GM21723 (cell line): ENCODE measurements at regions not wholly inside any gene's neighbourhood (a gene's known extent, or its start where the extent isn't known, plus 50 kb on each side); places are given as distances from the start of the nearest gene placed in this dataset.

Experiments used
- ATAC-seq: cut with Tn5 transposase; IDR thresholded peaks from one replicate; pipeline ENCODE4 v1.9.1; 2021; ENCODE audit warnings: mild to moderate bottlenecking, moderate library complexity; ENCODE audit not compliant: unreplicated experiment

DNA sequence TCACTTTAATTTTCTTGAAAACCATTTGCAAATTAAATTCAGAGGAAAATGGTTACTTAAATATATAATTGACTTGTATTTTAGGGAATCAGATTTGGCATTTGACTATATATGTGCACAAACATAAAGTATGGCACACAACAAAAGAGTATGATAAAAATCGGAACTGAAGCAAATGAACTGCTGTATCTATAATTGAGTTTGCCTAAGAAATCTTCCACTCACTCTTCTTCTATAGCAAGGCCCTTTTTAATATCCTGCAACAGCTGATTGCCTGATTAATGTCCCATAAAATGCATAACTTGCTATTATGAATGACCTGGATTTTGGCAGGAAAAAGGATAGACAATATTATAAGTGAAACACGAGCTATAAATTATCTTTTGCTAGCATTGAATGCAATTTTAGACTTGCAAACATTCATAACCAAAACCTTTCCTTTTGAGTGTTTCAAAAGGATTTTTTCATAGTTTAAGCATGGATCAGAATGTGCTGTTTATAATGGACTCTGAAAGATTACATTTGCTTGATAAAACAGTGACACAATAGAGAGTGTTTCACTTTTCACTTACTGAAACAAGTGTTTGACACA lies 2204.3 kb downstream of the MRPL39 start:
- no peak for ATAC-seq

GRCh38 chr21:23401278-23401677 lies 2206.0 kb downstream of the MRPL39 start:
- ATAC-seq: no peak

DNA sequence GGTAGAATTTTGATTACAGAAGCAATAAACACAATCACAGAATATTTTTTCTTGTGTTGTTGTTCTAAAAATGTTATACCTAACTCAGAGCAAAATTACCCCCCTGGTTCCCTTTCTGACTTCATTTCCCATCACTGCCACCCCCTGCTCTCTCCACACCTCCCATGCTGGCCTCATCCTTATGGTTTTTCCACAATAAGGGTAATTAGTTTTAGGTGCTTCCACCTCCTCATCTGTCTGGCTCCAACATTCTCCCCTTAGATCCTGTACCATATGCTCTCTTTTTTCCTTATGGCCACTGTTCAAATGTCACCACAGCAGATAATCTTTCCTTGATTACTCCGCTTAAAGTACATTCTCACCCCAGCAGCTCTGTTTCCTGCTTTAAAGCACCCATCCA lies 2208.6 kb downstream of the MRPL39 start:
- no peak for ATAC-seq

DNA sequence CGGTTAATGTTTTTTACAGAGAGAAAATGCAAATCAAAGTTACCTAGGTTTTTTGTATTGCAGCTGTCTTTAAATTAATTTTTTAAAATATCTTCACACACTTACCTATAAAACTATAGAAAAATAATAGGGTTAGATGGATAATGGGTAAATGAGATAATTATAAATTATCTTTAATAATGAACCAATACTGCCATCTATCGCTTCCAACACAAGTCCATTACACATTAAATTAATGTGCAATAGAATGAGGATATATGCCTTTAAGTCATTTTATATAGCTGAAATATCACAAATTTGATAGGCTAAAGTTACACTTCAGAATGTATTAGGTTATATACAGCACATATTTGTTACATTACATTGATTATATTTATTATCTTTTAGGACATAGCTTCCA lies 2212.8 kb downstream of the MRPL39 start:
- no peak for ATAC-seq

- ATAC-seq: no peak
Measured at GRCh38 chr21:23384679-23385078, 2222.6 kb downstream of the MRPL39 start.

DNA sequence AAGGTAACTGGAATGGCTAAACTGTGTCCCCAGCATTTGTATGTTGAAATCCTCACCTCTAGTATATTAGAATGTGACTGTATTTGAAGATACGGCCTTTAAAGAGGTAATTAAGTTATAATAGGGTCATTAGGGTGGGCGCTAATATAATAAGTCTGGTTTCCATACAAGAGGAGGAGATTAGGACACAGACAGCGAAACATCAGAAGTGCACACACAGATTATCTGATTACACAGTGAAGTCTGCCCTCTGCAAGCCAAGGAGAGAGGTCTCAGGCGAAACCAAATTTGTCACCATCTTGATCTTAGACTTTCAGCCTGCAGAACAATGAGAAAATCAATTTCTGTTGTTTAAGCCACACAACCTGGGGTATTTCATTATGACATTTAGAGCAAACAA lies 2233.1 kb downstream of the MRPL39 start:
- ATAC-seq: no peak

- ATAC-seq: no peak
Measured at GRCh38 chr21:23356905-23357304, 2250.4 kb downstream of the MRPL39 start.

- ATAC-seq: no peak
Measured at GRCh38 chr21:23316190-23316589, 2291.1 kb downstream of the MRPL39 start.

DNA sequence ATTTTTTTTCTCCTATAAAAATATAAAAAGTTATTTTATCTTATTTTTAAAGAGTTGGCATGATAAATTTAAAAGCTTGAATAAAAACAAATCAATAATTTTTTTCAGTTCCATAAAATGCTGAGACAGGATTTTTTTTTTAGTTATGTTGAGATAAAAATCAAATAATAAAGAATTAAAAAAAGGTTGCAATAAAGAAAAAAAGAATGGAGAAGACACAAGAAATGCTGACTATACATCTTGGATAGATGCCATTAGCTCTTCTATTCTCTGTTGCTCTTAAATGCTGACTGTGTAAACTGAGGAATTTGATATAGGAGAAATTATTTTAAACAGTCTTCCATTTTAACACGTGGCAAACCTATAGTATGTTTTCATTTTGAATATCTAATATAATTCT lies 2298.5 kb downstream of the MRPL39 start:
- ATAC-seq: no peak

DNA sequence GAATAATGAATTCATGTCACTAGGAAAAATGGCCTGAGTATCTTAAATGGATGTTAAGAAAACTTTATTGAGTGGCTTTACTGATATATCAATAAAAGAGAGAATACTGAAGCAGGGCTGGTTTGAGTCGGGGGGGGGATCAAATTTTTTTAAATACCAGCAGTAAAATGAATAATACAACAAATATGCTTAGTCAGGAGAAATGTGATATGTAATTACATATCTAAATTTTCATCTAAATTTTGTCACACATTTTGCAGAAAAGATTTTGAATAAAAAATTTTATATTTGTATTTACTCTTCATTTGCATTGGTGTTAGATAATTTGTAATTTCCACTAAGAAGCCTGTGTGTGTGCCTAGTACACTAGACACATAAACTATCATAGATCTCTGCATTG lies 2300.2 kb downstream of the MRPL39 start:
- ATAC-seq: no peak

DNA sequence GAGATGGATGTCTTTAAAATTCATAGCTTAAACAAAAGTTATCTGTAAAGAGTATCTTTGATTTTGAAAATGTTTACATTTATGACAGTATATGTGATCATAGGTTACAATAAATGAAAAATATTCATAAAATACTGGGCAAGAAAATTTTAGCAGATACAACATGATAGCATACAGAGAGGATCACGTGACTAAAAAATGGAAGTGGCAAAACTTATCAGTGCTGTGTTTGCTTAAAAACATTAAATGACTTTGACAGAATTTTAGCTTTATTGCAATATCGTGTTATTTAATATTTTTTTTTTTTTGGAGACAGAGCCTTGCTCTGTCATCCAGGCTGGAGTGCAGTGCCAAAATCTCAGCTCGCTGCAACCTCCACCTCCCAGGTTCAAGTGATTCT lies 2294.1 kb downstream of the NCAM2 start:
- no peak for ATAC-seq

DNA sequence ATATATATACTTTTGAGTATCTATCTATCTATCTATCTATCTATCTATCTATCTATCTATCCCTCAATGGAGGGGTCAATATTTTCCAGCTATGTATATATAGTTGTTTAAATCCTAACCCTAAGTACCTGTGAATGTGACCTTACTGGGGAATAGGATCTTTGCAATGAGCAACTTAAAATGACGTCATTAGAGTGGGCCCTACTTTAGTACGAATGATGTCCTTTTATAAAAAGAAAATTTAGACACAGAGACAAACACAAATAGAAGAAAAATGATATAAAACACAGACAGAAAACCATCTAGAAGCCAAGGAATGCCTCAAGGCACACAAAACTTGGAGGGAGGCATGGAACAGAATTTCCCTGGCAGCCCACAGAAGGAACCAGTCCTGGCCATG lies 2283.7 kb downstream of the NCAM2 start:
- ATAC-seq: no peak

GRCh38 chr21:23249760-23250159 lies 2251.6 kb downstream of the NCAM2 start:
- ATAC-seq: no peak

GRCh38 chr21:23247334-23247733 lies 2249.1 kb downstream of the NCAM2 start:
- ATAC-seq: no peak

DNA sequence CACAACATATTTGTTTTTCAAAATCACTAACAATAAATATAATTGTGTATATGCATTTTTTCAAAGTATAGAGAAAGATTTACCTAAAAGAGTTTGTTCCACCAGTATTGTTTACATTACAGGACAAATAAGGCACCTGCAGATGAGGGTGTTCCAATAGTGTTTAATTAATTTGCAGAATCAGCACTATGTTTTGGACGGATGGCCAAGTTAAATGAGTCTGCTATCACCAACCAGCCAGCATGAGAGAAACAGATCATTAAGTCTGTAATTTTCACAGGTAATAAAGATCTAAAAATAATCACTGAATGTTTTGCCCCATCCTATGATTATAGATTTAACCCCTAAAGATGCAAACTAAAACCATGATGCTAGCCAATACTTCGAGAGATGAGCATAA lies 2247.0 kb downstream of the NCAM2 start:
- no peak for ATAC-seq

DNA sequence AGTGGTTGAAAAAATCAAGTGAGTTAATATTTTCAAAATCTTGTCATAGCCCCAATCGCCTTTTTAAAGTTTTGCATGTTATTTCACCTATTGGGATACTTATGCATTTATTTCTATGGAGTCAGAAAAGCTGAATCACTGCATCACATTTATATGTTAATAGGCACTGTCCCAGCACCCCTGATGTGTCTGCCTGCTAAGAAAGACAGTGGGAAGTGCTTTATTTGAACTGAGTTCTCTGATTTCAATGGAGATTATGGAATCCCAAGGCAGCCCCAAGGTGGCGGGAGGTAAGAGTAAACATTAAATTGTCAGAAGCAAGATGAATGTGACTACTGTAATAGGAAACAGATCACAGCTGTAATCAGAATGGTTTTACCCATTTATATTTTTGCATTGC lies 2225.7 kb downstream of the NCAM2 start:
- no peak for ATAC-seq

- ATAC-seq: no peak
Measured at GRCh38 chr21:23218667-23219066, 2220.5 kb downstream of the NCAM2 start.

- no peak for ATAC-seq
Measured at GRCh38 chr21:23217597-23217996, 2219.4 kb downstream of the NCAM2 start.

GRCh38 chr21:23215261-23215660 lies 2217.1 kb downstream of the NCAM2 start:
- no peak for ATAC-seq
